H1 (cell line): ENCODE measurements at regions not wholly inside any gene's neighbourhood (a gene's known extent, or its start where the extent isn't known, plus 50 kb on each side); places are given as distances from the start of the nearest gene placed in this dataset.

ENCODE experiments used
- CTCF ChIA-PET: fragments of 300-600 bp; sonication (Branson Sonifier 250); formaldehyde crosslinking; loops from one replicate; lab custom pipeline; 2021; ENCODE audit not compliant: partially characterized antibody; lab: Charles Lee
- POLR2A ChIA-PET: fragments of 300-600 bp; sonication (Branson Sonifier 250); formaldehyde crosslinking; loops from one replicate; lab custom pipeline; 2021; ENCODE audit warnings: inconsistent platforms; ENCODE audit not compliant: partially characterized antibody; lab: Charles Lee
- DNase-seq, 2 experiments: peaks; one replicate each; pipeline versions ENCODE4 v3.0.0 to v3.0.0-alpha.2; 2010 to 2022; ENCODE audit warnings: low spot score in 2 of 2, low read depth in 1 of 2, mixed read lengths in 1 of 2
- FAIRE-seq: peaks from 2 replicates; lab custom pipeline; 2011; peaks lifted over from hg19 to GRCh38; lab: Jason Lieb, UNC
- H2AFZ ChIP-seq: 2 replicates; pipeline ENCODE4 v1.8.1; 2012; ENCODE audit warnings: low read length, inconsistent platforms
- H2AK5ac ChIP-seq: 2 replicates; pipeline ENCODE4 v1.6.1; 2013; ENCODE audit warnings: low read depth, low read length
- H2BK120ac ChIP-seq: replicated peaks from 2 replicates; pipeline ENCODE3; 2013; ENCODE audit warnings: low read depth, low read length, inconsistent platforms
- H2BK12ac ChIP-seq: 2 replicates; pipeline ENCODE4 v1.6.1; 2013; ENCODE audit warnings: low read depth, low read length
- H2BK15ac ChIP-seq: 2 replicates; pipeline ENCODE4 v1.6.1; 2013; ENCODE audit warnings: low read length
- H2BK20ac ChIP-seq: 2 replicates; pipeline ENCODE4 v1.6.1; 2013; ENCODE audit warnings: low read length
- H2BK5ac ChIP-seq: 2 replicates; pipeline ENCODE4 v1.6.1; 2013; ENCODE audit warnings: low read depth, low read length
- H3K14ac ChIP-seq: 2 replicates; pipeline ENCODE4 v1.6.1; 2013; ENCODE audit warnings: inconsistent platforms; ENCODE audit not compliant: insufficient read length
- H3K18ac ChIP-seq: 2 replicates; pipeline ENCODE4 v1.6.1; 2013; ENCODE audit warnings: low read length; ENCODE audit errors: extremely low read depth
- H3K23ac ChIP-seq: 2 replicates; pipeline ENCODE4 v1.6.1; 2013; ENCODE audit warnings: inconsistent platforms; ENCODE audit not compliant: insufficient read length
- H3K23me2 ChIP-seq: 2 replicates; pipeline ENCODE4 v1.6.1; 2013; ENCODE audit warnings: low read depth, low read length
- H3K27ac ChIP-seq: 2 replicates; pipeline ENCODE4 v1.6.1; 2011; ENCODE audit warnings: low read depth, low read length, inconsistent platforms
- H3K27me3 ChIP-seq, 4 experiments: replicated peaks in 1 of 4; 1 replicate in 1 of 4; 2 replicates in 3 of 4; pipeline versions ENCODE4 v1.6.1 to v1.8.1; 2011 to 2013; ENCODE audit warnings: low read length in 3 of 4, mild to moderate bottlenecking in 3 of 4, inconsistent platforms in 2 of 4, mixed read lengths in 2 of 4, moderate library complexity in 1 of 4; ENCODE audit not compliant: control insufficient read depth in 3 of 4, insufficient read depth in 3 of 4; ENCODE audit errors: extremely low read depth in 1 of 4
- H3K36me3 ChIP-seq, 4 experiments: 2 replicates each; pipeline versions ENCODE4 v1.6.1 to v1.8.1; 2011 to 2013; ENCODE audit warnings: mild to moderate bottlenecking in 4 of 4, low read length in 3 of 4, moderate library complexity in 2 of 4, control low read depth in 1 of 4, inconsistent platforms in 1 of 4; ENCODE audit not compliant: insufficient read depth in 4 of 4, control insufficient read depth in 2 of 4
- H3K4ac ChIP-seq: replicated peaks from 2 replicates; pipeline ENCODE3; 2013; ENCODE audit warnings: low read length, low read depth, mixed read lengths, inconsistent platforms; ENCODE audit not compliant: insufficient read length
- H3K4me1 ChIP-seq, 4 experiments: replicated peaks in 1 of 4; 1 replicate in 1 of 4; 2 replicates in 3 of 4; pipeline versions ENCODE4 v1.6.1 to v1.8.1; 2011 to 2013; ENCODE audit warnings: low read length in 3 of 4, inconsistent platforms in 2 of 4, mixed read lengths in 1 of 4; ENCODE audit not compliant: insufficient read depth in 4 of 4, control insufficient read depth in 3 of 4
- H3K4me2 ChIP-seq, 2 experiments: 2 replicates each; pipeline versions ENCODE4 v1.6.1 to v1.8.1; 2011 to 2013; ENCODE audit warnings: low read depth in 2 of 2, low read length in 2 of 2, control low read depth in 1 of 2, inconsistent platforms in 1 of 2, mild to moderate bottlenecking in 1 of 2; ENCODE audit not compliant: insufficient read depth in 1 of 2
- H3K4me3 ChIP-seq, 4 experiments: fragments of 200-600, 300-600 bp in 1 of 4; sonication (generic), shearing (Covaris generic), sonication (Bioruptor Twin) in 1 of 4; 2 replicates each; pipeline versions ENCODE4 v1.5.1 to v1.8.1; 2011 to 2016; ENCODE audit warnings: low read length in 4 of 4, low read depth in 3 of 4, control low read depth in 2 of 4, inconsistent platforms in 2 of 4, mild to moderate bottlenecking in 2 of 4, mixed read lengths in 1 of 4, moderate library complexity in 1 of 4; ENCODE audit not compliant: insufficient read depth in 2 of 4; ENCODE audit errors: extremely low read depth in 1 of 4
- H3K56ac ChIP-seq: replicated peaks from 2 replicates; pipeline ENCODE3; 2013; ENCODE audit warnings: low read depth, mild to moderate bottlenecking, mixed read lengths, low read length, inconsistent platforms; ENCODE audit not compliant: insufficient read length
- H3K79me1 ChIP-seq: 2 replicates; pipeline ENCODE4 v1.6.1; 2013; ENCODE audit warnings: low read depth, low read length, control low read depth
- H3K79me2 ChIP-seq, 2 experiments: 2 replicates each; pipeline versions ENCODE4 v1.6.1 to v1.8.1; 2012 to 2013; ENCODE audit warnings: low read length in 2 of 2, mild to moderate bottlenecking in 2 of 2, inconsistent platforms in 1 of 2; ENCODE audit not compliant: insufficient read depth in 2 of 2, control insufficient read depth in 1 of 2
- H3K9ac ChIP-seq, 4 experiments: replicated peaks in 1 of 4; 1 replicate in 1 of 4; 2 replicates in 3 of 4; pipeline versions ENCODE4 v1.6.1 to v1.8.1; 2011 to 2013; ENCODE audit warnings: low read depth in 3 of 4, low read length in 3 of 4, control low read depth in 2 of 4, mild to moderate bottlenecking in 2 of 4, moderate library complexity in 2 of 4, inconsistent platforms in 1 of 4; ENCODE audit errors: extremely low read depth in 1 of 4
- H3K9me3 ChIP-seq, 2 experiments: 2 replicates each; pipeline versions ENCODE4 v1.6.1 to v1.8.1; 2012 to 2013; ENCODE audit warnings: mild to moderate bottlenecking in 2 of 2, moderate library complexity in 2 of 2, control low read depth in 1 of 2, inconsistent platforms in 1 of 2, low read depth in 1 of 2, low read length in 1 of 2, mixed read lengths in 1 of 2; ENCODE audit not compliant: insufficient read depth in 2 of 2
- H4K20me1 ChIP-seq, 2 experiments: replicated peaks in 1 of 2; 2 replicates each; pipeline versions ENCODE3 to v1.8.1; 2011 to 2013; ENCODE audit warnings: inconsistent platforms in 2 of 2, low read length in 2 of 2, mild to moderate bottlenecking in 1 of 2; ENCODE audit not compliant: insufficient read depth in 2 of 2, control insufficient read depth in 1 of 2
- H4K5ac ChIP-seq: 2 replicates; pipeline ENCODE4 v1.6.1; 2013; ENCODE audit warnings: low read length, low read depth, mixed read lengths, inconsistent platforms; ENCODE audit not compliant: insufficient read length
- H4K8ac ChIP-seq: 2 replicates; pipeline ENCODE4 v1.8.0; 2013; ENCODE audit warnings: mild to moderate bottlenecking, moderate library complexity, low read length, inconsistent platforms; ENCODE audit not compliant: insufficient read depth; ENCODE audit errors: extremely low read depth
- H4K91ac ChIP-seq: replicated peaks from 2 replicates; pipeline ENCODE3; 2013; ENCODE audit warnings: low read length, mixed read lengths, inconsistent platforms; ENCODE audit not compliant: insufficient read length
- ATF2 ChIP-seq: IDR thresholded peaks from 2 replicates; pipeline ENCODE4 v1.6.1; 2012; ENCODE audit warnings: low read length, inconsistent platforms
- CTCF ChIP-seq, 3 experiments: IDR thresholded peaks; 1 replicate in 2 of 3; 2 replicates in 1 of 3; pipeline versions ENCODE4 v1.5.1 to v1.6.1; 2011; ENCODE audit warnings: low read length in 3 of 3, mild to moderate bottlenecking in 3 of 3, inconsistent platforms in 2 of 3, low read depth in 1 of 3, moderate library complexity in 1 of 3; ENCODE audit not compliant: insufficient read depth in 1 of 3; ENCODE audit errors: control extremely low read depth in 1 of 3
- FOSL1 ChIP-seq: IDR thresholded peaks from 2 replicates; pipeline ENCODE4 v1.6.1; 2011; ENCODE audit warnings: mild to moderate bottlenecking, low read depth, low read length, moderate library complexity; ENCODE audit not compliant: insufficient read depth
- GTF2F1 ChIP-seq: IDR thresholded peaks from 2 replicates; pipeline ENCODE4 v1.6.1; 2012; ENCODE audit warnings: low read depth, low read length, improper control_type of control experiment, borderline replicate concordance
- HDAC2 ChIP-seq, 2 experiments: fragments of 300-600 bp in 1 of 2; sonication (generic) in 1 of 2; IDR thresholded peaks; 2 replicates each; pipeline ENCODE4 v1.6.1; 2011 to 2012; ENCODE audit warnings: low read depth in 2 of 2, low read length in 2 of 2, mild to moderate bottlenecking in 2 of 2, moderate library complexity in 2 of 2, borderline replicate concordance in 1 of 2, inconsistent platforms in 1 of 2
- RFX5 ChIP-seq: IDR thresholded peaks from 2 replicates; pipeline ENCODE4 v1.6.1; 2011; ENCODE audit warnings: low read depth, low read length, improper control_type of control experiment, borderline replicate concordance
- TBP ChIP-seq: IDR thresholded peaks from 2 replicates; pipeline ENCODE4 v1.6.1; 2011; ENCODE audit warnings: low read depth, low read length, improper control_type of control experiment
- TCF12 ChIP-seq: IDR thresholded peaks from 2 replicates; pipeline ENCODE4 v1.6.1; 2011; ENCODE audit warnings: low read depth, mild to moderate bottlenecking, low read length
- WGBS, 2 experiments: shearing (Covaris generic) in 1 of 2; methylation state at CpG; one replicate each; pipeline versions ENCODE4 v1.1.6 to v1.1.7; 2013 to 2015; ENCODE audit warnings: low lambda C conversion rate in 2 of 2, mixed read lengths in 2 of 2, inconsistent platforms in 1 of 2, low coverage in 1 of 2, missing lambda C conversion rate in 1 of 2; ENCODE audit not compliant: insufficient replicate concordance in 2 of 2, insufficient coverage in 1 of 2, insufficient read length in 1 of 2; ENCODE audit errors: extremely low coverage in 1 of 2, missing lambda C conversion rate in 1 of 2; 5-methylcytosine and 5-hydroxymethylcytosine counted together

- Histone ChIP-seq H3K27me3 (no peaks in the 10 kb centered on the region), H3K9ac (no peak overlapping the region), H2BK15ac (no peak overlapping the region), H2AFZ (no peak overlapping the region), H2BK120ac (no peak overlapping the region), H3K23ac (no peak overlapping the region), H3K56ac (no peak overlapping the region), H3K4me2 (no peak overlapping the region), H3K4me1 (no peaks in the 10 kb centered on the region), H3K14ac (no peak overlapping the region), H3K36me3 (no peaks in the 10 kb centered on the region), H3K79me1 (no peaks in the 10 kb centered on the region), H3K9me3 (no peaks in the 10 kb centered on the region), H3K4ac (no peak overlapping the region), H3K4me3 (no peak overlapping the region), H2BK20ac (no peak overlapping the region), H3K79me2 (no peaks in the 10 kb centered on the region), H2AK5ac (no peak overlapping the region), H2BK12ac (no peak overlapping the region), H4K91ac (no peak overlapping the region), H4K20me1 (no peaks in the 10 kb centered on the region), H3K27ac (no peak overlapping the region), H3K18ac (no peak overlapping the region), H2BK5ac (no peak overlapping the region), H4K5ac (no peak overlapping the region), H4K8ac (no peak overlapping the region), H3K23me2 (no peaks in the 10 kb centered on the region; the same call in 1 of the 2 replicates)
- no peak for FAIRE-seq
- no peak for DNase-seq
- POLR2A ChIA-PET: no interaction called here
- 97% methylated on average over 3 of the region's 3 CpGs; no CpG with 5 or more reads in 1 of the 2 experiments for WGBS, 2 experiments
- CTCF ChIA-PET: no interaction called here
- TF ChIP-seq TCF12 (no peak), TBP (no peak), FOSL1 (no peak), RFX5 (no peak), ATF2 (no peak), HDAC2 (IDR thresholded peaks at IDR 0.05; ENCODE audit: borderline replicate concordance in 1 of 2, low read depth in 2 of 2, low read length in 2 of 2) (no peak), CTCF (IDR thresholded peaks at IDR 0.05; ENCODE audit: control extremely low read depth in 1 of 3, insufficient read depth in 1 of 3, low read depth in 1 of 3, low read length in 3 of 3) (no peak), GTF2F1 (no peak)
Measured at GRCh38 chr17:52965856-52966255, 807.3 kb upstream of the CA10 start.
